ENCODE measurements at regions not wholly inside any gene's neighbourhood (a gene's known extent, or its start where the extent isn't known, plus 50 kb on each side); places are given as distances from the start of the nearest gene placed in this dataset.

- H3K4me1 ChIP-seq (ENCODE audit: control insufficient read depth, insufficient read depth, low read length) = no peaks in the 10 kb centered on the region
- Mint-ChIP-seq H3K27me3 (ENCODE audit: low read depth in 2 of 2) (peaks cover 6 to 48% of the 10 kb centered on the region in 2 donors), H3K36me3 (no peaks in the 10 kb centered on the region), H3K4me1 (peaks cover 0 to under 1% of the 10 kb centered on the region in 2 donors), H3K27ac (no peak overlapping the region), H3K9me3 (no peaks in the 10 kb centered on the region), H3K4me3 (no peak overlapping the region)
- no peak overlapping the region for H3K4me3 ChIP-seq (ENCODE audit: low read length)
- H3K27ac ChIP-seq (ENCODE audit: low read length) = no peak overlapping the region
- no peak for TF ChIP-seq CTCF (IDR thresholded peaks at IDR 0.05)
- no peaks in the 10 kb centered on the region for H3K9me3 ChIP-seq (ENCODE audit: control insufficient read depth, insufficient read depth, low read length)
- intact Hi-C loops (cut with micrococcal nuclease) = no loop called here
- DNase-seq = no peak
- no peak for ATAC-seq
- no peaks in the 10 kb centered on the region for H3K27me3 ChIP-seq (ENCODE audit: control insufficient read depth, insufficient read depth, low read length)
- H3K36me3 ChIP-seq (ENCODE audit: control insufficient read depth, insufficient read depth, low read length) = no peaks in the 10 kb centered on the region
- WGBS (ENCODE audit: insufficient coverage) = 33% methylated on average over 2 of the region's 2 CpGs
Observed at GRCh38 chr12:64938179-64938578, 113.7 kb downstream of the TBC1D30 start.

GRCh38 chr12:64943686-64944085, 119.2 kb downstream of the TBC1D30 start:
- ATAC-seq (no peak), DNase-seq (no peak)
- Mint-ChIP-seq H3K36me3 (no peaks in the 10 kb centered on the region), H3K27me3 (ENCODE audit: low read depth in 2 of 2) (peaks cover 9 to 37% of the 10 kb centered on the region in 2 donors), H3K4me1 (peaks cover 0 to 6% of the 10 kb centered on the region in 2 donors), H3K4me3 (no peak overlapping the region), H3K9me3 (no peaks in the 10 kb centered on the region), H3K27ac (no peak overlapping the region)
- H3K27me3 ChIP-seq (ENCODE audit: control insufficient read depth, insufficient read depth, low read length) = no peaks in the 10 kb centered on the region
- no peak for TF ChIP-seq CTCF (IDR thresholded peaks at IDR 0.05)
- H3K4me1 ChIP-seq (ENCODE audit: control insufficient read depth, insufficient read depth, low read length) = no peaks in the 10 kb centered on the region
- no peaks in the 10 kb centered on the region for H3K36me3 ChIP-seq (ENCODE audit: control insufficient read depth, insufficient read depth, low read length)
- WGBS (ENCODE audit: insufficient coverage) = 0% methylated on average over 4 of the region's 5 CpGs
- intact Hi-C loops (cut with micrococcal nuclease) = no loop called here
- H3K27ac ChIP-seq (ENCODE audit: low read length) = no peak overlapping the region
- no peak overlapping the region for H3K4me3 ChIP-seq (ENCODE audit: low read length)
- no peaks in the 10 kb centered on the region for H3K9me3 ChIP-seq (ENCODE audit: control insufficient read depth, insufficient read depth, low read length)

GRCh38 chr12:64944966-64945365, 120.5 kb downstream of the TBC1D30 start:
- peaks cover 0 to 6% of the 10 kb centered on the region in 2 donors for H3K4me1 Mint-ChIP-seq
- no peaks in the 10 kb centered on the region for H3K36me3 ChIP-seq (ENCODE audit: control insufficient read depth, insufficient read depth, low read length)
- no peak overlapping the region for H3K27ac ChIP-seq (ENCODE audit: low read length)
- H3K9me3 ChIP-seq (ENCODE audit: control insufficient read depth, insufficient read depth, low read length) = no peaks in the 10 kb centered on the region
- no peak for TF ChIP-seq CTCF (IDR thresholded peaks at IDR 0.05)
- 63% methylated on average over 3 of the region's 3 CpGs for WGBS (ENCODE audit: insufficient coverage)
- H3K4me3 Mint-ChIP-seq = no peak overlapping the region
- DNase-seq = no peak
- peaks cover 10 to 37% of the 10 kb centered on the region in 2 donors for H3K27me3 Mint-ChIP-seq (ENCODE audit: low read depth in 2 of 2)
- intact Hi-C loops (cut with micrococcal nuclease) = no loop called here
- H3K9me3 Mint-ChIP-seq = no peaks in the 10 kb centered on the region
- H3K36me3 Mint-ChIP-seq = no peaks in the 10 kb centered on the region
- no peaks in the 10 kb centered on the region for H3K27me3 ChIP-seq (ENCODE audit: control insufficient read depth, insufficient read depth, low read length)
- no peak overlapping the region for H3K4me3 ChIP-seq (ENCODE audit: low read length)
- H3K27ac Mint-ChIP-seq = no peak overlapping the region
- H3K4me1 ChIP-seq (ENCODE audit: control insufficient read depth, insufficient read depth, low read length) = no peaks in the 10 kb centered on the region
- no peak for ATAC-seq

- ATAC-seq = no peak
- Histone ChIP-seq H3K9me3 (ENCODE audit: control insufficient read depth, insufficient read depth, low read length) (no peaks in the 10 kb centered on the region), H3K36me3 (ENCODE audit: control insufficient read depth, insufficient read depth, low read length) (no peaks in the 10 kb centered on the region), H3K27me3 (ENCODE audit: control insufficient read depth, insufficient read depth, low read length) (peaks cover 3% of the 10 kb centered on the region), H3K4me1 (ENCODE audit: control insufficient read depth, insufficient read depth, low read length) (no peaks in the 10 kb centered on the region), H3K4me3 (ENCODE audit: low read length) (no peak overlapping the region), H3K27ac (ENCODE audit: low read length) (no peak overlapping the region)
- Mint-ChIP-seq H3K4me3 (no peak overlapping the region), H3K36me3 (no peaks in the 10 kb centered on the region), H3K4me1 (peaks cover 0 to 6% of the 10 kb centered on the region in 2 donors), H3K9me3 (no peaks in the 10 kb centered on the region), H3K27ac (no peak overlapping the region), H3K27me3 (ENCODE audit: low read depth in 2 of 2) (peaks cover 15 to 36% of the 10 kb centered on the region in 2 donors)
- 86% methylated on average over 5 of the region's 5 CpGs for WGBS (ENCODE audit: insufficient coverage)
- TF ChIP-seq CTCF (IDR thresholded peaks at IDR 0.05) = no peak
- no peak for DNase-seq
- intact Hi-C loops (cut with micrococcal nuclease) = no loop called here
Observed at GRCh38 chr12:64946132-64946829, 121.8 kb downstream of the TBC1D30 start.

Data from natural killer cell (primary cell).